BLaER1 treated with 17β-estradiol and CSF1 and Interleukin-3, amounts not matched to agents 10 nM and 100 nM (cell line): ENCODE measurements at regions not wholly inside any gene's neighbourhood (a gene's known extent, or its start where the extent isn't known, plus 50 kb on each side); places are given as distances from the start of the nearest gene placed in this dataset.
"Not testable (repeated sequence)": the region's sequence is repeated elsewhere in the genome, so short reads cannot be mapped to it uniquely, and the experiment has no call there.

Source experiments
- H3K27ac ChIP-seq, 11 experiments: shearing (Covaris generic); formaldehyde crosslinking; 2 replicates each; pipeline ENCODE4 v1.8.1; 2022
- H3K27me3 ChIP-seq, 11 experiments: shearing (Covaris generic); formaldehyde crosslinking; 2 replicates each; pipeline ENCODE4 v1.8.1; 2022
- H3K36me3 ChIP-seq, 11 experiments: shearing (Covaris generic); formaldehyde crosslinking; 2 replicates each; pipeline ENCODE4 v1.8.1; 2022
- H3K4me1 ChIP-seq, 10 experiments: shearing (Covaris generic); formaldehyde crosslinking; 2 replicates each; pipeline ENCODE4 v1.8.1; 2022
- H3K4me2 ChIP-seq, 11 experiments: shearing (Covaris generic); formaldehyde crosslinking; 2 replicates each; pipeline ENCODE4 v1.8.1; 2022
- H3K4me3 ChIP-seq, 10 experiments: shearing (Covaris generic); formaldehyde crosslinking; 2 replicates each; pipeline ENCODE4 v1.8.1; 2022
- H3K9ac ChIP-seq, 11 experiments: shearing (Covaris generic); formaldehyde crosslinking; 2 replicates each; pipeline ENCODE4 v1.8.1; 2022
- H3K9me3 ChIP-seq, 11 experiments: shearing (Covaris generic); formaldehyde crosslinking; replicated peaks in 1 of 11; 2 replicates each; pipeline ENCODE4 v1.8.1; 2022
- H4K20me1 ChIP-seq, 11 experiments: shearing (Covaris generic); formaldehyde crosslinking; 2 replicates each; pipeline ENCODE4 v1.8.1; 2022
- Cebpa-rat ChIP-seq, 11 experiments: shearing (Covaris generic); IDR thresholded peaks; 2 replicates each; pipeline ENCODE4 v1.8.1; 2022

DNA sequence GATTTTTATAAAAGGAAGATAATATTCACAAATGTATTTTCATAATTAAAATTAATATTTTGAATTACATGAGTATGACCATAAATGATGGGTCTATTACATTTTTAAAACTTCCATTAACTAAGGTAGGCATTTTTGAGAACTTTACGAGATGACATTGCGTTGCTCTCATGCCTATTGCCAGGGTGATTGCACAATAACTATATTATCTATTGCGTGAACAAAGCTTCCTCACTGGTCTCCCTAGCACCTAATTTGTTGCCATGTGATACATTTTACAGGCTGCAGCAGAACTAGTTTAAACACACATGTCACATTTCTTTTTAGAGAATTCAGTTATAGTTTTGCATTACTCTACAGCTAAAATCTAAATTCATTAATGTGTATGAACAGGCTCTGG lies 289.7 kb upstream of the GRID2 start:
- Histone ChIP-seq H3K27ac (no peak overlapping the region), H3K4me1 (no peaks in the 10 kb centered on the region), H4K20me1 (no peaks in the 10 kb centered on the region), H3K4me2 (no peak overlapping the region), H3K4me3 (no peak overlapping the region), H3K9ac (no peak overlapping the region), H3K9me3 (0 out of 22 replicates have a peak, but pooled peaks cover 0 to 3% (median 0%) of the 10 kb centered on the region in 11 experiments), H3K36me3 (no peaks in the 10 kb centered on the region), H3K27me3 (no peaks in the 10 kb centered on the region)
- peak in 5 of 11 experiments; percentile 19 to 62 (median 35); a peak in 6 of 22 replicates for TF ChIP-seq Cebpa-rat (IDR thresholded peaks at IDR 0.05)

DNA sequence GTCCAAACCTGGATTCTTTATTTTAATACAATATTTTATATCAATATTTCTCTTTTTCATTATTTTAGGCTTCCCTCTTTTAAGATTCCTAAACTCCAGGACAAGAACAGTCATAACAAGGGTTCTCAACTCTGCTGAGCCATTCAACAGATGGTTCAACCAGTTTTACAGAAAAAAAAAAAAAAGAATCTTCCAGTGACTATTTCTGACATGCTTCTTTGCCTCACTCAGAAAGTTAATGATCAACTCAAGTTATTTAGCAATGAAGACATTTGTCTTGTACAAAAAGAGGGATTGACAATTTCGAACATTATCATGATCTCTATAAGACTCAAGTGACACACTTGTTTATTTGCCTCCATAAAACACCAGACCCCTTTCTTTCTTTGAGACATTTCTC lies 282.6 kb upstream of the GRID2 start:
- Histone ChIP-seq H3K9ac (no peak overlapping the region), H3K4me3 (no peak overlapping the region), H4K20me1 (no peaks in the 10 kb centered on the region), H3K36me3 (no peaks in the 10 kb centered on the region), H3K4me1 (0 out of 20 replicates have a peak, but pooled peaks cover 0 to 3% (median 0%) of the 10 kb centered on the region in 10 experiments), H3K4me2 (no peak overlapping the region), H3K27ac (no peak overlapping the region), H3K27me3 (no peaks in the 10 kb centered on the region), H3K9me3 (no peaks in the 10 kb centered on the region)
- no peak for TF ChIP-seq Cebpa-rat (IDR thresholded peaks at IDR 0.05)

DNA sequence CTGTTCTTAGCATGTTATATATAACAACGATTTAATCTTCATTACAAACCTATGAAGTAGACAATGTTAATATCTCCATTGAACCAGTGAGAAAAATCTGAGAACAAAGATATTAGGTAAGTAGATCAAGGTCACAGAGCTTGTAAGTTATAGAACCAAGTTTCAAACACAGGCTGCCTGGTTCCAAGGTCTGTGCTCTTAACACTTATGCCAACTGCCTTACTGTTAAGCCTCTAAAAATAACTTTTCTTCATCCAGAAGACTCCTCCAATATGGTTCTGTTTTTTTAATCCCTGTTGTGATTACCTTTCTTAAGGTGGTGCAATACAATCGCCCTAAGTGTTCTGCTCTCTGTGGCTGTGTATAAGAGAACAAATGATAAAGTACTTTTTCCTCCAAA lies 282.0 kb upstream of the GRID2 start:
- Histone ChIP-seq H3K9ac (no peak overlapping the region), H4K20me1 (no peaks in the 10 kb centered on the region), H3K36me3 (no peaks in the 10 kb centered on the region), H3K4me2 (no peak overlapping the region), H3K27me3 (no peaks in the 10 kb centered on the region), H3K4me3 (no peak overlapping the region), H3K4me1 (0 out of 20 replicates have a peak, but pooled peaks cover 0 to 3% (median 0%) of the 10 kb centered on the region in 10 experiments), H3K27ac (no peak overlapping the region), H3K9me3 (no peaks in the 10 kb centered on the region)
- TF ChIP-seq Cebpa-rat (IDR thresholded peaks at IDR 0.05) = no peak

DNA sequence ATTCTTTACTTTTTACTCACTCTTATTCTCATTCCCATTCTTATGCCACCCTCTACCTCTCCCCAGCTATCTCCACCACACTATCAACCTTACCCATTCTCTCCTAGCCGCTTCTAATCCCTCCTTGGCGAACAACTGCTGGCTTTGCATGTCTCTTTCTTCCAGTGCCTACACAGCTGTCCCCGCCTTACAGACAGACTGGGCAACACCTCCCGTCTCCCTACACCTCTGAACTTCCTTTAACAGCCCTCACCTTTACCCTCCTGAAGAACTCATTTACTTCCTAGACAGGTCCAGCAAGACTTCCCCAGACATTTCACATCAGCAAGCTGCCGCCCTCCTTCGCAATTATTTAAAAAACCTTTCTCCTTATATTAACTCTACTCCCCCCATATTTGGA lies 274.9 kb upstream of the GRID2 start:
- not testable (repeated sequence) for H3K4me2 ChIP-seq, H3K27me3 ChIP-seq, H3K4me3 ChIP-seq

DNA sequence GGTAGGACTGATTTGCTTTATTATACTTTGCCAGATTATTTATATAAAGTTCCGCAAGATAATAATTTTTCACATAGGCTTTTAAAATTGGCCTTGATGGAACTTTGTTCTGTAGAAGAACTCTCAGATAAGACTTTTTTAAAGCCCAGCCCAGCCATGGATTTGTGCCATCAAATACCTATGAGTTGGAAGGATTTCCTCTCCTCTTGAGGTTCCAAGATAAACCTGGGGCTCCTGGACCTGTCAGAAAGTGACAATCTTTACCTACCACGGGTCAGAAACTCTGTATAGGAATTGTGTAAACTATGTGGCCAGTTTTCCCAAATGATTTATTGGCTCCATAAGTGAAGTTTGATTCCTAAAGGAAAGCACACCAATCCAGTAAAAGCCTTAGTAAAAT lies 271.9 kb upstream of the GRID2 start:
- Histone ChIP-seq H3K4me2 (no peak overlapping the region), H3K4me1 (peaks cover 0 to 5% (median 0%) of the 10 kb centered on the region in 10 experiments; a peak in 4 of 20 replicates), H3K36me3 (no peaks in the 10 kb centered on the region), H3K27me3 (no peaks in the 10 kb centered on the region), H3K4me3 (no peak overlapping the region), H4K20me1 (no peaks in the 10 kb centered on the region), H3K9me3 (peaks cover 0 to 4% (median 0%) of the 10 kb centered on the region in 11 experiments; a peak in 2 of 22 replicates), H3K9ac (no peak overlapping the region), H3K27ac (no peak overlapping the region)
- TF ChIP-seq Cebpa-rat (IDR thresholded peaks at IDR 0.05) = no peak

More for the DNA sequence above, 274.9 kb upstream of the GRID2 start:
- H3K36me3 ChIP-seq, H3K27ac ChIP-seq, H3K9me3 ChIP-seq, H3K4me1 ChIP-seq, H3K9ac ChIP-seq, H4K20me1 ChIP-seq: not testable (repeated sequence)

DNA sequence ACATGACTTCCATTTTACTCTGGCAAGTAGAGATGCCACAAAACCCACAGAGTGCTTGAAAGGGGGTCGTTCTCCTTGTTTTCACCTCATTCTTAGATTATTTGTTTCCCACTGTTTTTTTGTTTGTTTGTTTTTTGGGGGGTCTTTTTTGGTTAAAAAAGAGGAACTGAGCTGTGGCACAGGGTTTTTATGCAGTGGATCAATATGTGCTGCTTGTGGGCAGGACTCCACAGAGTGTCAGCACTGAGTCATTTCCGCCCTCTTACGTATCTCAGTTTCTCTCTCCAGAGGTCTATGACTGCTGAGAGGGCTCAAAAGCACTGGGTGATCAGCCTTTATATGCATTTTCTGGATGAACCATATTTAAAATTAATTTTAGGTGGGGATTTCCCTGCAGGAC lies 268.1 kb upstream of the GRID2 start:
- 0 out of 22 replicates have a peak overlapping the region, but pooled peaks of 2 of the 11 experiments have one; percentile 12 to 17 for H3K4me2 ChIP-seq
- peaks cover 23 to 31% (median 29%) of the 10 kb centered on the region in 11 experiments for H3K9me3 ChIP-seq
- no peak overlapping the region for H3K9ac ChIP-seq
- TF ChIP-seq Cebpa-rat (IDR thresholded peaks at IDR 0.05) = no peak
- peaks cover 0 to 5% (median 0%) of the 10 kb centered on the region in 10 experiments; a peak in 4 of 20 replicates for H3K4me1 ChIP-seq
- no peak overlapping the region for H3K27ac ChIP-seq
- no peaks in the 10 kb centered on the region for H3K36me3 ChIP-seq
- no peak overlapping the region for H3K4me3 ChIP-seq
- no peaks in the 10 kb centered on the region for H4K20me1 ChIP-seq
- no peaks in the 10 kb centered on the region for H3K27me3 ChIP-seq

DNA sequence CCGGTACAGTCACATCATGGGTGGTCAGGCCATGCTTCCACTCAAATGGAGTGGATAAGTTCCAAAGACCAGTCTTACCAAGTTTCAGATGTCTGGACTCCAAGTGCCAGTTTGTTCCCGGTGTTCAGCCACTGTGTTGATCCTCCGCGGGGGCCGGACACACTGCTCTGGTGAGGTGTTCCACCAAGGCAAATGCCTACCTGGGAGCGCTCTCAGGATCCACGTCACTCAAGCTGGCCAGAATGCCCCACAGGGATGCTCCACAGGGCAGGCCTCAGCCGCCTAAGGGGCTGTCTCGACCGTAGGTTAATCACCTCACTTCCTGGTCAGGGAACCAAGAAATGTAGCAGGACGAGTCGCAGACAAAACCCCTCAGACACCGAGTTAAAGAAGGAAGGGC lies 258.0 kb upstream of the GRID2 start:
- Histone ChIP-seq H3K4me1 (0 out of 20 replicates have a peak, but pooled peaks cover 0 to 4% (median 0%) of the 10 kb centered on the region in 10 experiments), H3K9me3 (no peaks in the 10 kb centered on the region), H3K4me3 (no peak overlapping the region), H3K36me3 (no peaks in the 10 kb centered on the region), H4K20me1 (no peaks in the 10 kb centered on the region), H3K27ac (no peak overlapping the region), H3K9ac (no peak overlapping the region), H3K4me2 (no peak overlapping the region), H3K27me3 (no peaks in the 10 kb centered on the region)
- no peak for TF ChIP-seq Cebpa-rat (IDR thresholded peaks at IDR 0.05)

DNA sequence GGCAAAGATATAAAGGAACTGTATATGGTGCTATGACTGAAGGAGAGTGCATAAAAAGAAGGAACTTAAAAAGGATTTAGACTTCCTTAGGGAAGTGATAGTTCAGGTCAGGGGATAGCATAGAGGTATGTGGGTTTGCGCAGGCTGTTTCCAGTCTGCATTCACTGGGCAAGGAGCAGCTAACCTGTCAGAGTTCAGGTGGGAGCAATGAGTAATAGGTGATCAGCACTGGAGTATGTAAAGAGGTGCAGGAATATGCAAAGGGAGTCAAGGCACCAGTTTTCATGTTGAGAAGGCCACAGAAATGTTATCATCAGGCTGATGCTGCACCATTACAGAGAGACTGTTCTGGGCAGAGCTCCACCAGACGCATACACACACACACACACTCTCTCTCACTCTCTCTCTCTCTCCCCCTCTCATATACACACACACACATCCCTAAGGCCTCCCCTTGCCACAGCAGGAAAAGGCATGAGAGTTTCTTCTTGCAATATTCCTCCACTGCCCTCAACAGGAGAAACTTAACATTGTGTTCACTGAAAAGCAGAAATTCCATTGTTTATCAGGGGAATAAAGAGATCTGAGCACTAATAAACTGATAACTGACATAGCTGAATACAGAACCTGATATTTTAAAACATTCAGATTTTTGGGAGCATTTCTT lies 256.4 kb upstream of the GRID2 start:
- Histone ChIP-seq H3K9ac (no peak overlapping the region), H3K36me3 (no peaks in the 10 kb centered on the region), H3K4me3 (no peak overlapping the region), H3K4me1 (0 out of 20 replicates have a peak, but pooled peaks cover 0 to 4% (median 0%) of the 10 kb centered on the region in 10 experiments), H4K20me1 (no peaks in the 10 kb centered on the region), H3K27me3 (no peaks in the 10 kb centered on the region), H3K4me2 (no peak overlapping the region), H3K27ac (no peak overlapping the region), H3K9me3 (peaks cover 0 to 6% (median 0%) of the 10 kb centered on the region in 11 experiments; a peak in 3 of 22 replicates)
- TF ChIP-seq Cebpa-rat (IDR thresholded peaks at IDR 0.05) = no peak

DNA sequence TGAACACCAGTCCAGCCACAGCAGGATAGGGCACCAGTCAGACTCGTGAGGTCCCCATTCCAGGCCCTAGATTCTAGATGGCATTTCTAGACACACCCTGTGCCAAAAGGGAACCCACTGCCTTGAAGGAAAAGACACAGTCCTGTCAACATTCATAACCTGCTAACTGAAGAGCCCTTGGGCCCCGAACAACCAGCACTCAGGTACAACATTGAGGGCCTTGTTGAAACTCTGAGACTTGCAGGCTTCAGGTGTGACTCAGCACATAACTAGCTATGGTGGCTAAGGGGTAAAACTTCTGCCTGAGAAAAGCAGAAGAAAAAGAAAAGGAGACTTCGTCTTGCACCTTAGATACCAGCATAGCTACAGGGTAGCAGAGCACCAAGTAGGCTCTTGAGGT lies 252.9 kb upstream of the GRID2 start:
- H3K4me3 ChIP-seq = no peak overlapping the region
- no peaks in the 10 kb centered on the region for H3K27me3 ChIP-seq
- peaks cover 0 to 11% (median 0%) of the 10 kb centered on the region in 11 experiments; a peak in 4 of 22 replicates for H3K9me3 ChIP-seq
- no peak overlapping the region for H3K27ac ChIP-seq
- H3K4me1 ChIP-seq = 0 out of 20 replicates have a peak, but pooled peaks cover 0 to 4% (median 0%) of the 10 kb centered on the region in 10 experiments
- no peak overlapping the region for H3K9ac ChIP-seq
- no peak overlapping the region for H3K4me2 ChIP-seq
- no peaks in the 10 kb centered on the region for H3K36me3 ChIP-seq
- no peaks in the 10 kb centered on the region for H4K20me1 ChIP-seq
- TF ChIP-seq Cebpa-rat (IDR thresholded peaks at IDR 0.05) = no peak

DNA sequence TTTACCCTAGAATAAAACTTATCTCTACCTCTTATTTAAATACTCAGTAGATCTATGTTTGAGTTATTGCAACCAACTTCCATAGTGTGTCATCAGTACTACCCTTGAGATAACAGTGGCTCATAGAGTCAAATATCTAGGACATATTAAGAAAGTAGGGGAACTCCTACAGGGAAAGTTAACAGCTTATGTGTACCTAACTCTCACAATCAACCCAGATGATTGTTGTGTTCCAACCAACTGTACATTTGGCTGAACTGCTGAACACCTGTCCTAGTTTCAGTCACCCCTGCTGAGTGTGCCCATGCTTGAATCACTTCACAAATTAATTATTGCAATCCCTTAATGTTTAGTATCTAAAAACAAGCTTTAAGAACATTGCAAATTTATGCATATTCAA lies 244.2 kb upstream of the GRID2 start:
- Histone ChIP-seq H3K27ac (no peak overlapping the region), H3K36me3 (no peaks in the 10 kb centered on the region), H4K20me1 (no peaks in the 10 kb centered on the region), H3K4me2 (no peak overlapping the region), H3K4me3 (no peak overlapping the region), H3K9me3 (no peaks in the 10 kb centered on the region), H3K27me3 (no peaks in the 10 kb centered on the region), H3K9ac (no peak overlapping the region), H3K4me1 (no peaks in the 10 kb centered on the region)
- TF ChIP-seq Cebpa-rat (IDR thresholded peaks at IDR 0.05) = no peak
